Right lobe of liver (tissue), 4 donors: ENCODE measurements at regions not wholly inside any gene's neighbourhood (a gene's known extent, or its start where the extent isn't known, plus 50 kb on each side); places are given as distances from the start of the nearest gene placed in this dataset.

Source experiments
- CTCF ChIP-seq, 4 donors: fragments of 200-600 bp in 3 of 4; fragments of 450-650 bp in 1 of 4; IDR thresholded peaks; one replicate each; pipeline versions ENCODE4 v1.5.1 to v1.8.0; 2016 to 2022; ENCODE audit warnings: antibody characterized with exemption in 4 of 4, mild to moderate bottlenecking in 2 of 4
- POLR2A ChIP-seq: fragments of 450-650 bp; IDR thresholded peaks from one replicate; pipeline ENCODE4 v1.6.1; 2017; ENCODE audit warnings: antibody characterized with exemption, mild to moderate bottlenecking
- donor health status: DM: no; HTN: no; CAD: no.
- donor health status: DM: no; HTN: no; CAD: no.
- donor health status: DM: no; HTN: yes; CAD: no.

- no peak for TF ChIP-seq CTCF (IDR thresholded peaks at IDR 0.05)
- TF ChIP-seq POLR2A, result no peak
Measured at GRCh38 chr4:182169987-182170386, 73.2 kb upstream of the TENM3 start.
